ENCODE measurements at regions not wholly inside any gene's neighbourhood (a gene's known extent, or its start where the extent isn't known, plus 50 kb on each side); places are given as distances from the start of the nearest gene placed in this dataset.
"Not testable (repeated sequence)": the region's sequence is repeated elsewhere in the genome, so short reads cannot be mapped to it uniquely, and the experiment has no call there.

- no peak for DNase-seq
Measured at GRCh38 chr13:112145551-112146360, 78.8 kb downstream of the SOX1 start.

GRCh38 chr13:112150352-112150751 lies 83.4 kb downstream of the SOX1 start:
- no peak for DNase-seq

GRCh38 chr13:112152846-112153245 lies 85.9 kb downstream of the SOX1 start:
- DNase-seq: no peak

- DNase-seq: no peak
Measured at GRCh38 chr13:112153364-112153763, 86.4 kb downstream of the SOX1 start.

- no peak for DNase-seq
Measured at GRCh38 chr13:112153846-112154245, 86.9 kb downstream of the SOX1 start.

GRCh38 chr13:112154301-112155060 lies 87.5 kb downstream of the SOX1 start:
- DNase-seq: no peak

GRCh38 chr13:112158961-112159360 lies 92.0 kb downstream of the SOX1 start:
- DNase-seq: no peak

- no peak for DNase-seq
Measured at GRCh38 chr13:112159575-112160547, 92.9 kb downstream of the SOX1 start.

GRCh38 chr13:112160558-112160957 lies 93.6 kb downstream of the SOX1 start:
- DNase-seq: no peak

- DNase-seq: no peak
Measured at GRCh38 chr13:112161521-112162301, 94.8 kb downstream of the SOX1 start.

- not testable (repeated sequence) for DNase-seq
Measured at GRCh38 chr13:112163691-112164660, 97.0 kb downstream of the SOX1 start.

- DNase-seq: no peak
Measured at GRCh38 chr13:112165712-112166111, 98.8 kb downstream of the SOX1 start.

- DNase-seq: no peak
Measured at GRCh38 chr13:112168761-112169160, 101.8 kb downstream of the SOX1 start.

GRCh38 chr13:112169941-112170822 lies 103.2 kb downstream of the SOX1 start:
- no peak for DNase-seq

GRCh38 chr13:112170823-112171569 lies 104.0 kb downstream of the SOX1 start:
- no peak for DNase-seq

GRCh38 chr13:112171570-112171965 lies 104.6 kb downstream of the SOX1 start:
- DNase-seq: no peak

GRCh38 chr13:112172017-112172416 lies 105.1 kb downstream of the SOX1 start:
- no peak for DNase-seq

GRCh38 chr13:112172641-112173251 lies 105.8 kb downstream of the SOX1 start:
- DNase-seq: no peak
